ENCODE measurements at regions not wholly inside any gene's neighbourhood (a gene's known extent, or its start where the extent isn't known, plus 50 kb on each side); places are given as distances from the start of the nearest gene placed in this dataset.
"Not testable (repeated sequence)": the region's sequence is repeated elsewhere in the genome, so short reads cannot be mapped to it uniquely, and the experiment has no call there.

DNA sequence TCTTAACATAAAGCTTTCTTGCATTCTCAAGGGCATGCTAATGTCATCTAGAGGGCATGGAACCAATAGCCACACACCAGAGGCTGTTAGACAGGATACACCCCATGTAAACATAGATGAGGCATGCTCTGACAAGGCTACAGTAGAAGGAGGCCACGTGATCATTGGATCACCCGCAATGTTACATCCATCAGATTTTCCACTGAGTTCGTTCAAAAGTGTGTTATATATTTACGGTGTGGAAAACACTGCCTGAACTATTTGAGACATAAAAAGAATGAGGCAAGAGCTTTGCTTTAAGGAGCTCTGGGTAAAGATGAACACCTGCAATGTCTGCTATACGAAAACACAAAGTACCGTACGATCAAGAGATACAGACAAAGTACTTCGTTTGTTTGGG, 817.5 kb upstream of the SLC10A2 start:
- DNase-seq (ENCODE audit: low spot score): no peak

DNA sequence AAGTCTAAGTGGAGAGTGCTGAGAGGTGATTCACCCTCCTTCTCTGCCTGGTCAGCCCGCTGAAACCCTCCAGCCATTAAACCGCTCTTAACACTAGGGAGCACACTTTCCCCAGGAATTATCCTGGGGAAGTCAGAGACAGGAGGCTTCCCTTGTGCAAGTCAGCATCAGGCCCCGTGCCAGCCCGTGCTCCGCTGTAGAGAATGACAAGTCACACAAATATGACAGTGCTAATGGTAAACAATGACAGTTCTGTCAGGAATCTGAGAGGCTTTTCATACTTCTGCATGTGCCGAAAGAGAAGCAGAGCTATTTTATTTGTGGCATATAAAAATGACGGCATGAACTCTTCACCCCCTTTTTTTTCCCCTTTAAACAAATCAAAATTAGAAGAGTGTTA, 816.9 kb upstream of the SLC10A2 start:
- DNase-seq (ENCODE audit: low spot score): peak; percentile 55

DNA sequence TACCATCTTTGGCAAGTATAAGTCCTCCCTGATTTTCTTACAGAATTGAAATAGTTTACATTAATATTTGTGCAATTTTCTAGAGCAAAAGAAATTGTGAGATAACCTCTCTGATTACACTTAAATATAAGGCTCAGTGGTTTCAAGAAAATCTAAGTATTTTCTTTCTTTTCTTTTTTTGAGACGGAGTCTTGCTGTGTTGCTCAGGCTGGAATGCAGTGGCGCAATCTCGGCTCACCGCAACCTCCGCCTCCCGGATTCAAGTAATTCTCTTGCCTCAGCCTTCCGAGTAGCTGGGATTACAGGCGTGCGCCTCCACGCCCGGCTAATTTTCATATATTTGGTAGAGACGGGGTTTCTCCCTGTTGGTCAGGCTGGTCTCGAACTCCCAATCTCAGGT, 813.9 kb upstream of the SLC10A2 start:
- DNase-seq (ENCODE audit: low spot score): not testable (repeated sequence)

DNA sequence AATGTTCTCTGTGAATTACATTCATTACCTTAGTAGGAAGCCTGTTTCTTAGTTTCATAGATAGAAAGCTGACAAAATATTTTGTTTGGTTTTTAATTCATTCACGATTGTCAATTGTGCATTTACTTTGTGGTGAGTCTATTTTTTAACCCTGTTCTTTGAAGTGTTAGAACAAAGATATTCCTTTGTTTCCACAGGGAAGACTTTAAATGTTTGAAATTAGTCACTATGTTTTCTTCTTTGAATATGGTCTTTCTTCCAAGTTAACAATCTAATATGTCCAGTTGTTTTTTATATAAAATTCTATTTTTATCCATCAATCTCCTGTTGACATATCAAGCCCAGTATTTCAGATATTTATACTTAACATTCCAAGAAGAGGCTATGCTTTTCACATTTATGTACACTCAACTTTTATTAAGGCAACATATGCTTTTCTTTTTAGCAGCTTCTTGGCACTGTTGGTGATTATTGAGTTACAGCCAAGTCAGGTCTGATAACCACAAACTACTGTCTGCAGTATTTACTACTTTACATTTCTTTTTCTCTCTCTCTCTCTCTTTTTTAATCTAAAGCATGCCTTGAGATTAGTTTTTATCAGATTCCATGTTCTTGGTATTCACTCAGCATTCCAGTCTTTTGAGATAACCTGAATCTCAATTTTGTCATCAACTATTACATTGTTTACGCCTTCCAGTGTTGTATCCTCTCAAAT, 812.8 kb upstream of the SLC10A2 start:
- DNase-seq (ENCODE audit: low spot score): no peak

DNA sequence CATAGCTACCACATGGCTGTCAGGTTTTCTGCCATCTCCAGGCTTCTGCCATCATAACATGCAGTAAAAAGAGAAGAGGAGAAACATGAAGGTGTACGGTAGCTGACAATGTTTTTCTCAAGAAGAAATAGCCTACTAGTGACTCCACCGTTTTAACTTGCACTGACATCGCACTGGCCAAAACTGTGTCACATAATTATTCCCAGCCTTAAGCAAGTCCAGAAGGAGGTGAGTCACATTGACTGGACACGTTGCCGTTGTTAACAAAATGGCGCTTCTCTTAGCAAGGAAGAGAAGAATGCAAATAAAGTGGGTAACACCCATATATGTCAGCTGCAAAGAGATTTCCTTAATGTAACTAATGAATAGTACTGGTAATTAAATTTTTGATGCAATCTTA, 810.4 kb upstream of the SLC10A2 start:
- no peak for DNase-seq (ENCODE audit: low spot score)

DNA sequence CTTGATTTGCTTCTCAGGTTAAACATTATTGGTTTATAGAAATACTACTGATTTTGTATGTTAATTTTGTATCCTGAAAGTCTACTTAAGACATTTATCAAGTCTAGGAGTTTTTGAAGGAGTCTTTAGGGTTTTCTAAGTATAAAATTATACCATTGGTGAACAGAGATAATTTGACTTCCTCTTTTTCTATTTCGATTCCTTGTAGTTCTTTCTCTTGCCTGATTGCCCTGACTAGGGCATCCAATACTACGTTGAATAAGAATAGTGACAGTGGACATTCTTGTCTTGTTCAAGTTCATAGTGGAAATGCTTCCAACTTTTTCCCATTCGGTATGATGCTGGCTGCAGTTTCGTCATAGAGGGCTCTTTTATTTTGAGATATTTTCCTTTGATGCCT, 807.5 kb upstream of the SLC10A2 start:
- no peak for DNase-seq (ENCODE audit: low spot score)

DNA sequence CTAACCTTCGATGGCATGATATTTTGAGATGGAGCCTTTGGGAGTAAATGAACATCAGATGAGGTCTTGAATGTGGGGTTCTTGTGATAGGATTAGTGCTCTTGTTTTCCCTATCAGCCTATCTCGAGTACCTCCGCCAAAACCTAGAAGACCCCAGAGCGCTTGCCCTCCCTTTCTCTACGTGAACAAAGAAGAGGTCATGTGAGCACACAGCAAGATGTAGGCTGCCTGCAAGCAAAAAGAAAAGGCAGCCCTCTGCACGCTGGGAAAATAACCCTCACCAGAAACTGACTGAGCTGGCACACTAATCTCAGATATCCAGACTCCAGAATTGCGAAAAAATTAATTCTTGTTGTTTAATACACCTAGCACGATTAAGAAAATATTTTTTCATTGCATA, 799.8 kb upstream of the SLC10A2 start:
- no peak for DNase-seq (ENCODE audit: low spot score)

DNA sequence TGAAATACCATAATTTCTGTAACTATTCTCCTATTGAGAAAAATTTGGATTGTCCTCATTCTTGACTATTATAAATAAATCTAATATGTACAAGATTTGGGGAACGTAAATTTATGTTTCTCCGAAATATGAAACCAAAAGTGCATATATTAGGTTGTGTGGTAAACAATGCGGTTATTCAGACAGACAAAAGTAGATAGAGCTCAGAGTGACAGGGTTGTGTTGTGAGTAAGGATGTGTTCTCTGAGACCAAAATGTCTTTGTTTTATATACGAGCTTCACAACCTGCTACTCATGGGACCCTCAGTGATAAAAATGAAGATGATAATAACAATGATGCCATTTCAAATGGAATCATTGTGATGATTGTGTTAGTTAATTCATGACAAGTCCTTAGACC, 796.3 kb upstream of the SLC10A2 start:
- no peak for DNase-seq (ENCODE audit: low spot score)

DNA sequence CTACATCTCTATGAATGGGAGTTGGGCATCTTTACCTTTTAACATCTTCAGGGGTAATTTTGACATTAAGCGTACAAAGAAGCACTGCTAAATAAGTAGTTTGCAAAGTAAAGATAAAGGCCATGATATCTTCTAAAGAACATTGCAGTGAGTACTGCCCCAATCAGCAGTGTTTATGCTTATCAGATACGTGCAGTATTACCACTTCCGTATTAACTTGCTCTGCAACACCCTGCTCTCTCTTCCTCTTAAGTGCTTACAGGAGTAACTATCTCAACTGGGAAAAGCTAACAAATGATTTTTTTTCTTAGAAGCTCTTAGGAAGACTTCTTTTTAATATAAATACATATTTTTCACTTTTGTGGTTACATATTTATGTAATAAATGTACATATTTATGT, 793.7 kb upstream of the SLC10A2 start:
- no peak for DNase-seq (ENCODE audit: low spot score)

DNA sequence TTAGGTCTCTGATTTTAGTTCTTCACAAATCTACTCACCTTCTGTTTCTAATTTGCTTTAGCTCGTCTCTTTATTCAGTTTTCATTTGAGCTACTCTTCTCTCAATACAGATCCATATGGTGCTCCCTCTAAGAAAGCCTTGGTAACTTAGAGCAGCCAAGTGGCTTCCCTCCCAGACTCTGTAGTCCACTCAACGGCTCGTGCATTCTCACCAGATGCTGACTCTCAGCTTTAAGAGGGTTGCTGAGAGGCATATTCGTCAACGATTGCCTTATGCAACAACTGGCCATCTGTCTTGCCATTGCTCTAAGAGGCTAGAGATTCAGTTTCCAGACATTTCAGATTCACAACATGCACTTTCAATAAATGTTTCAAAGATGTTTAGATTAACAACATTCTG, 785.8 kb upstream of the SLC10A2 start:
- DNase-seq (ENCODE audit: low spot score): no peak

DNA sequence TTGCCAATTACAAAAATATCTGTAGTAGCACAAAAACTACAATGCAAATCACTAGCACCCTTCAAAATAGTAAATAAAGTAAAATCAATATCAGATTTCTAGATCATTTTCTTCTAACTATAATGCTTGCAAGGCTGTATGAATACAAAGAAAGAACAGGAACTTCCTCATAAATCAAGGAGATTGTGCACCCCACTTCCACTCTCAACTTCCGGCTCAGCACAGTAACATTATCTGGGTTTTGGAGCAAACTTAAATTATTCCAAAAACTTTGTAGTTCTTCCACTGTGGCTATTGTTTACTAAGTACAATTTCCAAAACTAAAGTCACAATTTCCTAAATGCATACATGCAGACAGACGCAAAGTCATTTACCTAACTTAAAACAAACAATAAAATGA, 778.3 kb upstream of the SLC10A2 start:
- no peak for DNase-seq (ENCODE audit: low spot score)

DNA sequence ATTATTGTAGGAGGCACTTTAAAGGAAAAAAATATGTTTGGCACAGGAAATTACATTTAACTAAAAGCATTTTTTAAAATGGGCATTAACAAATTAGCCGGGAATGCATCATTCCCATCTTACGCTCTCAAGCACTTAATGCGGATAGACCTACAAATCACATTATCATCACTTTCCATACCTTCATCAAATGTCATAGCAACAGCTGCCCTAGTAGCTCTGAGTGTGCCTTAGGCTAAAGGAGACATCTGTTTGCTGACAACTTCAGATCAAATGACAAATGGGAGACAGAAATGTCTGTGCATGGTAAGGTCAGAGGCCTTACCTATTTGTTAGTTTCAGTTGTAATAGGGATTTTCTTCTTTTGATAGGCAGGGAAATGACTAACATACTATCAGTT, 773.2 kb upstream of the SLC10A2 start:
- no peak for DNase-seq (ENCODE audit: low spot score)

DNA sequence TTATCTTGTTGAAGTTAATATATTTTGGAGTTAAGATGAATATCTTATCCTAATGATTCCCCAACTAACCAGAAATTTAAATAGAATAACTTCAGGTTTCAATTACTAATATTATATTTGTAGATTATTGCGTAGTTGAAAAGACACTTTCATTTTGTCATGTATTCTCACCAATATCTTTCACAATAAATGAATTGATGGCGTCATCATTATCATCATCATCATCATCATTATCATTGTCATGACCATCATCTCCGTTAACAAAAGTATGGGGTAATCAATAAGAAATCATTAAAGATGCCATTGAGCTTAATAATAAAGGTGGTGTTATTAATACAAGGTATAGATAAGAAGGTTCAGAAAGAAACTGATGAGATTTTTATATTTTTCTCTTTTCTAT, 768.8 kb upstream of the SLC10A2 start:
- no peak for DNase-seq (ENCODE audit: low spot score)

DNA sequence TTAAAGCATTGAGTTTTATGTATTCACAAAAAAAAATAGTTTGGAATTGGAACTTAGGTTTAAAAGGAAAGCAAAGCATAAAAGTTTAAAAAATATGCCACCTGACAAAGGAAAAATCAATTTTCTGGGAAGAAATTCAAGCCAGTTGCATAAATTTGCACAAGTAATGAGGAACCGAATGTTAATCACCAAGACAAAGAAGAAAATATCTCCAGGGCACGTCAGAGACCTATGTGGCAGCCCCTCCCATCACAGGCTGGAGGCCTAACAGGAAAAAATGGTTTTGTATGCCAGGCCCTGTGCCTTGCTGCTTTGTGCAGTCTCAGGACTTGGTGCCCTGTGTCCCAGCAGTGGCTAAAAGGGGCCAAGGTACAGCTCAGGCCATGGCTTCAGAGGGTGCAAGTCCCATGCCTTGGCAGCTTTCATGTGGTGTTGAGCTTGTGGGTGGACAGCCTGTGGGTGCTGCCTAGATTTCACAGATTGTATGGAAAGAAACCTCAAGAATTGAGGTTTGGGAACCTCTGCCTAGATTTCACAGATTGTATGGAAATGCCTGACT, 767.2 kb upstream of the SLC10A2 start:
- no peak for DNase-seq (ENCODE audit: low spot score)

DNA sequence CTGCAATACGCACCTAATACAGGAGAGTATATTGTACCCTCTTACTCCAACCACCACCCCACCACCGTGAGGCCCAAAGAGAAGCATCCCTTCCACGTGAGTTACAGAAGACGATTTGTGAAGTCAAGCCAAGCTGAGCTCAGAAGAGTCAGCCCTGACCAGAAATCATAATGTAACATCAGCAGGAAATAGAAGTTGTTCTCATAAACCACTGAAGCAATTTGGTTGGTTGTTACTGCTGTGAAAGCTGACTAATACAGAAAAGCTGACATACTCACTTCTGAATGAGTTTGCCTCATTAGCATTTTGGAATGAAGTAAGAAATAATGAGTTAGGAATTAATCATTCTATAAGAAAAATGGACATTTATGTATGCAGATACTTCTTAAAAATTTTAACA, 749.4 kb upstream of the SLC10A2 start:
- DNase-seq (ENCODE audit: low spot score): no peak

DNA sequence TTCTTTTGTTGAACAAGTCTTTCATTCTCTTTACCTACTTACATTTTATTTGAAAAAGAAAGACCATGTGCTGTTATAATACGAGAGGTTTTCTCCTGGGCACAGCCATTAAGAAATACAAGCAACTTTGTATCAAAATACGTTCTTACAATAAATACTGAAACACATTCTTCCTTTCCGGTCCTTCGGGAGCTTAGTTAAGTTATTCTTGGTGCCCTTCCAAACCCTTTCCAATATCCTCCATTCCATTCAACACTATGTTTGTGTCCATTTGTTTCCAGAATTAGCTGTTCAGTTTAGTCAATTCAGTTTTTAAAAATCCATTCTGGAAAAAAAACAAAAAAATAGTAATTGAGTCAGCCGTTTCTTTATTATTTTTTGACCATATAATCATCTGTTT, 746.8 kb upstream of the SLC10A2 start:
- DNase-seq (ENCODE audit: low spot score): no peak

DNA sequence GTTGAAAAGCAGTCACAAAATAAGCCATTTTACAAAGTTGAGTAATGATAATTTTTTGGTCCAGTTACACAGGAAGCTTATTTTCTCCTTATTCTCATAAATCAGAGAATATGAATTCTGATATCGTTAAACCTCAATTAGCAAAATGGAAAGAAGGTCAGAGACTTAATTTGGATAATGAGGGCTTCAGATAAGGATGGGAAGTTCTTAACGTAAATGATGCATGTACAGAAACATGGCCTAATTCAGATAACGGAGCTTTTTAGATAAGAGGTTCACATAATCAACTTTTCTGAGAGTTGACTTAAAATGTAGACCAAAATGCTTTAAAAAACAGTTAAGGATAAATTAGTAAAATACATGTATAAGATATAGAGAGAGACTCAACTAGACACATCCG, 746.3 kb upstream of the SLC10A2 start:
- no peak for DNase-seq (ENCODE audit: low spot score)

DNA sequence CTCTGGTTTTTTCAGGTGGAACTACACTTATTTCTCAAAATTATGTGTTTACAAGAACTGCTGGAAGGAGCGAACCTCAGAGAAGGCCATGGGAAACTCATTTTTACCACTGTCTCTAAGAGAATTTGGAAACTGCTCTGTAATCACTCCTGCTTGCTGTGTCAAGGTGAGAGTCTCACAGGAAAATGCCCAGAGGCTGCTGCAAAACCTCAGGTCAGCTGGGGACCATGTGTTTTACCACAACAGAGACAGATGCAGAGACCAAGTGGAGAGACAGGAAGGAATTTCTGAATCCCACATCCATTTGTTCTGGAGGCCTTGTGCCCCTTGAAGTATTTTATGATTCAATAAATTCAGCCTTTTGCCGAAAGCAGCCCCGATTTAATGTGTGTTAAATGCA, 743.8 kb upstream of the SLC10A2 start:
- no peak for DNase-seq (ENCODE audit: low spot score)

DNA sequence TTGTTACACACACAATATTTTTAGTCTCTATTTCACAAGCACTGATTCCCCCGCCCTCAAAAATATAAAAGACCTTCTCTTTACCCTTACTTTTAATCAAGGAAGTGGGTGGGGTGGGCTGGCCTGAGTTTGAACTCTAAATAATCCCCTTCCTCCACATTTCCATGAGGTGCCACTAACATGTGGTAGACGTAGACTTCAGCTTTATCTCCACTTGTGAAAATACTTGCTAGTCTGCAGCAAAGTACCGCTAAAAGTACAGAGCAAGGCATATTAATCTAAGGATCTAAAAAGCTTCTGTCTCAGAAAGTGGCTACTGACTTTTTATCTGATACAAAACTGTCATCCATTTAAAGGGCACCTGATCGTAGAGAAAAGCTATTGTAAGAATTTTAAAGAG, 739.6 kb upstream of the SLC10A2 start:
- DNase-seq (ENCODE audit: low spot score): no peak

DNA sequence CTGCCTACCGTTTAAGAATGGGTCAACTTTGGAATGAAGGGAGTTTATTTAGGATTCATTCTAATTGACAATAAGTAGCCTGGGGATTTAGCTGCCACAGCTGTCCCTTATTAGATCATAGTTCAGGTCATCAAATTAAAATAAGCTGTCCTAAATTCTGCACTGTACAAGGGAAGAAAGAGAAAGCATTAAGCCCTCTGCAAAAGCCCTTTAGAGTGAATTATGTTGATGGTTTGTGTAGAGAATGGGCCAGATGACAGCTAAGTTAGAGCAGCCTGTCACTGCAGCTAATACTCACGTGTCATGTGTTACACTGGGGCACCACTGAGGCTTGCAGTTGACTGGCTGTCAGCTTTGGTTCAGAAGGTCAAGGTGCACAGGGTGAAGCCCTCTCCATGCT, 737.1 kb upstream of the SLC10A2 start:
- DNase-seq (ENCODE audit: low spot score): no peak

DNA sequence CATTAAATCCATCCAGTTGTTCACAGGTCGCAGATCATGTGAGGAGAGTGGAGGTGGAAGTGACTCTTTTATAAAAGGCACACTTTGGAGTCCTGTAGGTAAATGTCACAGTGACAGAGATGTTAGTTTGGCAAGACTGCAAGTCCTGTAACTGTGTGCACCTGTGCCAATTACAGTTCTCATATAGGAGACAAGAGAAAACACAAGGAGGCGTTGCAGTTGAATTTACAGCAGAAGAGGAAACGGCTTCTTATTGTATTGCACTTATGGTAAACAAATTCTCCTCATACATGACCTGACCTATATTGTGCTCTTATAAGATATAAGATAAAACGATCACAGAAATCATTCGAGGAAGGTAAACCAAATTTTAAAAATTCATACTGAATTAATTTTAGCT, 732.8 kb upstream of the SLC10A2 start:
- DNase-seq (ENCODE audit: low spot score): peak; percentile 7

DNA sequence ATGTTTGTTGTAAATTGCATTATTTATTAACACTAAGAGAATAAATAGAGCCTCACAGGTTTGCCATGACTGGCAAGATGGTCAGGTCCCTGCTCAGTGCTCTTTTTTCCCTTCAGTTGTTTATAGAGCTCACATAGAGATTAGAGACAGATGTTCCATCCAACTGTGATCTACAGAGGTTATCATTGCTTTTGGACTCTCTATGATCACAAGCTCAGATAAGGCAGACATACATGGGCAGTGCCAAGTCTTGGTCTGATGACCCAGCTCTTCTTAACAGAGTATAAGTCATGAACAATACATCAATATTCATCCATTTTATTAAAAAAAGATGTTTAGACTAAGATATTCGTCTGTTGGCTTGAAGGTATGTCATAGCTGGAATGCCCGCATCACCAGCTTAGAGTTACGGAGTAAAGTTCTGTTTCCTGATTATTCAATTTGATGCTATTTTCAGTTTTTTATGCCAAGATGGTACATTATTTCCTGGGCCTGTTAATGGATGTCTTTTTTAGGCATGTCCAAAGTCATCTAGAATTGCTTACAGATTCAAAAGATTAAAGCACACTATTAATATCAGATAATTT, 729.8 kb upstream of the SLC10A2 start:
- DNase-seq (ENCODE audit: low spot score): no peak

DNA sequence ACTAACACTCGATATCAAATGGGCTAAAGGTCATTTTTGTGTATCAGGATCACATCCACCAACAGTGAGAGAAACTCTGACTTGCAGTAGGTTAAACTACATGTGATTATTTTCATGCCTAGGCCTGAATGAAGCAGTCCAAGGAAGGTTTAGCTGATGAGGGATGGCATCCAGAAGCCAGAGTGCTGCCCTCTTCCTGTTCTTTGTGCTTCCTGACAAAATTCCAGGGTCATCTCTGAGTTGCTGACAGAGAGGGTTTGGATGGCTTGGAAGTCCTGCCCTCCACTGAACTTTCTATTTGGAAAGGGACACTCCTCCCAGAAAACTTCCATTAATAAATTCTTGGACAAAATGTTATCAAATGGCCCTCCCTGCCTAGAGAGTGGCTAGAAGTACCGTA, 728.3 kb upstream of the SLC10A2 start:
- DNase-seq (ENCODE audit: low spot score): no peak

DNA sequence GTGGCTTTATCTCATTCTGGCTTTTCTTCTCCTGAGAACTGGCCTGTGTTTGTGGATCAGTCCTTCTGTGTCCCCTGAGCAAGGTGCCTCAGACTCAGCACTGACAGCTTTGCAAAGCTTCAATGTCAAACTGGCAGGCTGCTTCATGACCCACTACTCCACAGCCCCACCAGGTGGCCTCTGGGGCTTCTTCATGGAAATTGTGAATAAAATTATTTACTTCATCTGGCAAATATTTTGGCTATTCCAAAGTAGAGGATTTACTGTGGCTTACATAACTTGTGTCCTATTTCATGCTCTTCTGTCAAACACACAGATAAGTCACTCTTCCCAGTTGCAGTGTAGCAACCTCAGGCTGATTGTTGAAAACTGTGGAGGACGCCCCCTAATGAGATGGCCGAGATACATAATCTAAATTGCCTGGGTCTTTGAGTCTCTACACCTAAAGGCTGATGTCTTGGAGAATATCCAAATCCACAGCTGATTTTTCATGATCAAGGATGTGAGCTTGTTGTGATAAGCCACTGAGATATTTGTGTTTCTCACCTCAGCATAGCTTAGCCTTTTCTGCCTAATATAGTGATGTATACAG, 721.9 kb upstream of the SLC10A2 start:
- no peak for DNase-seq (ENCODE audit: low spot score)

Measured in cerebellar cortex (tissue), 1 donor.